Gastroesophageal sphincter (tissue), 4 donors: ENCODE measurements at regions not wholly inside any gene's neighbourhood (a gene's known extent, or its start where the extent isn't known, plus 50 kb on each side); places are given as distances from the start of the nearest gene placed in this dataset.

ENCODE experiments used
- ATAC-seq: fragments of 150-250 bp; one replicate; pipeline ENCODE4 v1.9.1; 2016; ENCODE audit warnings: mild to moderate bottlenecking, moderate library complexity
- H3K27ac ChIP-seq, 4 donors: fragments of 200-600 bp; sonication (generic) in 3 of 4; 1 replicate in 3 of 4; 2 replicates in 1 of 4; pipeline ENCODE4 v1.5.1; 2016 to 2019
- H3K27me3 ChIP-seq: fragments of 200-600 bp; sonication (generic); one replicate; pipeline ENCODE4 v1.5.1; 2019
- H3K36me3 ChIP-seq, 2 donors: fragments of 200-600 bp; sonication (generic); one replicate each; pipeline ENCODE4 v1.5.1; 2019; ENCODE audit warnings: control low read depth in 1 of 2
- H3K4me1 ChIP-seq, 3 donors: fragments of 200-600 bp; sonication (generic); 1 replicate in 2 of 3; 2 replicates in 1 of 3; pipeline ENCODE4 v1.5.1; 2016 to 2019; ENCODE audit warnings: control low read depth in 2 of 3
- H3K4me3 ChIP-seq, 2 donors: fragments of 200-600 bp; sonication (generic); one replicate each; pipeline ENCODE4 v1.5.1; 2019; ENCODE audit warnings: mild to moderate bottlenecking in 1 of 2, moderate library complexity in 1 of 2
- H3K9me3 ChIP-seq, 3 donors: fragments of 200-600 bp; sonication (generic); one replicate each; pipeline ENCODE4 v1.5.1; 2017 to 2019; ENCODE audit warnings: control low read depth in 2 of 3
- CTCF ChIP-seq, 4 experiments: fragments of 200-600 bp in 2 of 4; fragments of 450-650 bp in 2 of 4; sonication (generic) in 1 of 4; IDR thresholded peaks; one replicate each; pipeline ENCODE4 v1.5.1; 2017 to 2019; ENCODE audit warnings: antibody characterized with exemption in 4 of 4, mild to moderate bottlenecking in 2 of 4, moderate library complexity in 2 of 4
- EP300 ChIP-seq: sonication (generic); formaldehyde crosslinking; IDR thresholded peaks from one replicate; pipeline ENCODE4 v1.6.1; 2017; ENCODE audit warnings: antibody characterized with exemption, mild to moderate bottlenecking
- POLR2A ChIP-seq, 2 donors: fragments of 450-650 bp; IDR thresholded peaks; one replicate each; pipeline ENCODE4 v1.6.1; 2017; ENCODE audit warnings: antibody characterized with exemption in 2 of 2, mild to moderate bottlenecking in 2 of 2, moderate library complexity in 1 of 2
- POLR2AphosphoS5 ChIP-seq: sonication (generic); formaldehyde crosslinking; IDR thresholded peaks from one replicate; pipeline ENCODE4 v1.6.1; 2017; ENCODE audit warnings: antibody characterized with exemption
- WGBS, 2 donors: methylation state at CpG; one replicate each; pipeline ENCODE4 v1.1.5; 2018; ENCODE audit warnings: low coverage in 1 of 2; 5-methylcytosine and 5-hydroxymethylcytosine counted together

- Histone ChIP-seq H3K36me3 (no peaks in the 10 kb centered on the region), H3K4me3 (no peak overlapping the region), H3K4me1 (no peaks in the 10 kb centered on the region), H3K27ac (no peak overlapping the region), H3K9me3 (no peaks in the 10 kb centered on the region), H3K27me3 (no peaks in the 10 kb centered on the region)
- 13 to 66% methylated on average over 1 to 4 of the region's 5 CpGs for WGBS, 2 donors
- no peak for ATAC-seq
- TF ChIP-seq CTCF (IDR thresholded peaks at IDR 0.05) = no peak
- no peak for TF ChIP-seq EP300
- no peak for TF ChIP-seq POLR2A (IDR thresholded peaks at IDR 0.05)
- TF ChIP-seq POLR2AphosphoS5 = no peak
Observed at GRCh38 chr3:139758654-139759291, 81.0 kb upstream of the NMNAT3 start.

- no peaks in the 10 kb centered on the region for H3K4me1 ChIP-seq
- H3K36me3 ChIP-seq = no peaks in the 10 kb centered on the region
- TF ChIP-seq POLR2A (IDR thresholded peaks at IDR 0.05) (no peak), CTCF (IDR thresholded peaks at IDR 0.05) (no peak), EP300 (no peak), POLR2AphosphoS5 (no peak)
- H3K27ac ChIP-seq = no peak overlapping the region
- H3K4me3 ChIP-seq = no peak overlapping the region
- H3K27me3 ChIP-seq = no peaks in the 10 kb centered on the region
- no peaks in the 10 kb centered on the region for H3K9me3 ChIP-seq
- ATAC-seq = no peak
Observed at GRCh38 chr3:139757448-139758030, 79.8 kb upstream of the NMNAT3 start.

- no peak overlapping the region for H3K4me3 ChIP-seq
- H3K27ac ChIP-seq = no peak overlapping the region
Observed at GRCh38 chr3:139756529-139757103, 78.8 kb upstream of the NMNAT3 start.

GRCh38 chr3:139755551-139755950, 77.8 kb upstream of the NMNAT3 start:
- no peaks in the 10 kb centered on the region for H3K4me1 ChIP-seq
- H3K27me3 ChIP-seq = no peaks in the 10 kb centered on the region
- ATAC-seq = no peak

More at GRCh38 chr3:139756529-139757103, 78.8 kb upstream of the NMNAT3 start:
- TF ChIP-seq POLR2AphosphoS5 = no peak
- TF ChIP-seq POLR2A (IDR thresholded peaks at IDR 0.05) = no peak
- no peak for TF ChIP-seq CTCF (IDR thresholded peaks at IDR 0.05)
- no peak for TF ChIP-seq EP300
- Histone ChIP-seq H3K9me3 (no peaks in the 10 kb centered on the region), H3K4me1 (no peaks in the 10 kb centered on the region), H3K27me3 (no peaks in the 10 kb centered on the region), H3K36me3 (no peaks in the 10 kb centered on the region)
- 80% methylated on average over 2 of the region's 3 CpGs; no CpG with 5 or more reads in 1 of the 2 donors for WGBS, 2 donors
- no peak for ATAC-seq

More at GRCh38 chr3:139755551-139755950, 77.8 kb upstream of the NMNAT3 start:
- Histone ChIP-seq H3K4me3 (no peak overlapping the region), H3K27ac (no peak overlapping the region), H3K36me3 (no peaks in the 10 kb centered on the region), H3K9me3 (peaks cover 0 to 3% (median 0%) of the 10 kb centered on the region in 3 donors)
- 100% methylated on average over 1 of the region's 3 CpGs; no CpG with 5 or more reads in 1 of the 2 donors for WGBS, 2 donors
- no peak for TF ChIP-seq POLR2A (IDR thresholded peaks at IDR 0.05)
- TF ChIP-seq EP300 = no peak
- no peak for TF ChIP-seq CTCF (IDR thresholded peaks at IDR 0.05)
- no peak for TF ChIP-seq POLR2AphosphoS5
